ENCODE measurements at regions not wholly inside any gene's neighbourhood (a gene's known extent, or its start where the extent isn't known, plus 50 kb on each side); places are given as distances from the start of the nearest gene placed in this dataset.

DNA sequence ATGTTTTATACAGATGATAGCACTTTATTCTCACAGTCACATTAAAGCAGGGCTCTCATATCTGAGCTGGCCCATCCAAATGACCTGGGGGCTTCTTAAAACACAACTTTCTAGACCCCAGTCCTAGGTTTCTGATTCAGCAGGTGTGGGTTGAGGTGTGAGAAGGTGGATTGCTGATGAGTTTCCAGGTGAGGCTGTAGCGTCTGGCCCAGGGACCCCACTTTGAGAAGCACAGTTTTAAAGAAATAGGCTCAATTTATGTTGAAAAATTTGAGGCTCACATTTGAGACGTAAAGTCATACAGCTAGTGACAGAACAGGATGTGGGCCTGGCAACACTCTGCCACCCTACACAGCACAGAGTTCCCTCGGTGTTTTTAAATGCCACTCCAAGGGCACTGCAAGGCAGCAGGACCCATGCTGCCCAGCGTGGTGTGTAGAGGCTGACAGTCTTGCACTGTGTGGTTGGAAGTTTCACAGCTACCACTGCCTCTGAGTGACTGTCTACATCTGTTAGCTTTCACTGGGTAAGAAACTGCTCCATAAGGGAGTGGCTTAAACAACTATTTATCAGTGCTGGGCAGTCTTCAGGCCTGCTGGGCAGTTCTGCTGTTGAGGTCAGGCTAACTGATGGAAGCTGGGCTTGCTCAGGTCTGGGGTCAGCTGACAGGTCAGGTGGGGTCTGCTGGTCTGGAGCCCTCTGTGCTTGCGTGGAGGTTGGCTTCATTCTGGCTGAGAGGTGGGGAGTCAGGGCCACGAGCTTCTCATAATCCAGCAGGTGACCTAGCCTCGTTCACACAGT lies 319.7 kb downstream of the CXCL12 start:
- no peak for TF ChIP-seq CTCF (IDR thresholded peaks at IDR 0.05)
- no peak for TF ChIP-seq POLR2AphosphoS5 (IDR thresholded peaks at IDR 0.05; ENCODE audit: low read depth, low read length)
- TF ChIP-seq SIN3A (IDR thresholded peaks at IDR 0.05; ENCODE audit: borderline replicate concordance, insufficient read depth, low read depth, low read length): no peak
